ENCODE measurements at regions not wholly inside any gene's neighbourhood (a gene's known extent, or its start where the extent isn't known, plus 50 kb on each side); places are given as distances from the start of the nearest gene placed in this dataset.

GRCh38 chr13:99756281-99756680 is 215.3 kb downstream of the ZIC5 start:
- TF ChIP-seq STAT6 (CRISPR knock-in tag; conservative IDR thresholded peaks at IDR 0.05; ENCODE audit: low read depth) (no peak), CTCF (IDR thresholded peaks at IDR 0.05) (no peak), E2F5 (CRISPR knock-in tag; IDR thresholded peaks at IDR 0.05) (no peak), ZNF423 (CRISPR knock-in tag; IDR thresholded peaks at IDR 0.05) (no peak), RORB (CRISPR knock-in tag; IDR thresholded peaks at IDR 0.05) (no peak)
